ENCODE measurements at regions not wholly inside any gene's neighbourhood (a gene's known extent, or its start where the extent isn't known, plus 50 kb on each side); places are given as distances from the start of the nearest gene placed in this dataset.

- DNase-seq (ENCODE audit: low spot score in 2 of 2) (no peak), ATAC-seq (replicated peaks; ENCODE audit: extremely low read depth, poor library complexity, severe bottlenecking) (no peak)
- H3K36me3 Mint-ChIP-seq (ENCODE audit: insufficient read depth), result no peaks in the 10 kb centered on the region
- H3K4me1 Mint-ChIP-seq, result no peaks in the 10 kb centered on the region
- no peak overlapping the region for H3K4me3 Mint-ChIP-seq
- no peak overlapping the region for H3K27ac Mint-ChIP-seq (ENCODE audit: low read depth)
- peaks cover 35% of the 10 kb centered on the region for H3K9me3 Mint-ChIP-seq
- H3K27me3 Mint-ChIP-seq, result no peaks in the 10 kb centered on the region
Measured at GRCh38 chr5:28495876-28496275, 1457.5 kb upstream of the CDH9 start.

- ATAC-seq (replicated peaks; ENCODE audit: extremely low read depth, poor library complexity, severe bottlenecking) (no peak), DNase-seq (ENCODE audit: low spot score in 2 of 2) (no peak)
- Mint-ChIP-seq H3K4me1 (no peaks in the 10 kb centered on the region), H3K27me3 (no peaks in the 10 kb centered on the region), H3K27ac (ENCODE audit: low read depth) (no peak overlapping the region), H3K36me3 (ENCODE audit: insufficient read depth) (no peaks in the 10 kb centered on the region), H3K9me3 (peaks cover 35% of the 10 kb centered on the region), H3K4me3 (no peak overlapping the region)
Measured at GRCh38 chr5:28493456-28493855, 1455.1 kb upstream of the CDH9 start.

- Mint-ChIP-seq H3K4me1 (no peaks in the 10 kb centered on the region), H3K27ac (ENCODE audit: low read depth) (no peak overlapping the region), H3K9me3 (peaks cover 25% of the 10 kb centered on the region), H3K27me3 (no peaks in the 10 kb centered on the region), H3K36me3 (ENCODE audit: insufficient read depth) (no peaks in the 10 kb centered on the region), H3K4me3 (no peak overlapping the region)
- DNase-seq (ENCODE audit: low spot score in 2 of 2), result no peak
- ATAC-seq (replicated peaks; ENCODE audit: extremely low read depth, poor library complexity, severe bottlenecking), result no peak
Measured at GRCh38 chr5:28488752-28489151, 1450.4 kb upstream of the CDH9 start.

- no peak overlapping the region for H3K4me3 Mint-ChIP-seq
- ATAC-seq (replicated peaks; ENCODE audit: extremely low read depth, poor library complexity, severe bottlenecking) (no peak), DNase-seq (ENCODE audit: low spot score in 2 of 2) (no peak)
- peaks cover 11% of the 10 kb centered on the region for H3K9me3 Mint-ChIP-seq
- no peaks in the 10 kb centered on the region for H3K4me1 Mint-ChIP-seq
- H3K36me3 Mint-ChIP-seq (ENCODE audit: insufficient read depth), result no peaks in the 10 kb centered on the region
- H3K27me3 Mint-ChIP-seq, result no peaks in the 10 kb centered on the region
- no peak overlapping the region for H3K27ac Mint-ChIP-seq (ENCODE audit: low read depth)
Measured at GRCh38 chr5:28483327-28484025, 1445.1 kb upstream of the CDH9 start.

- Mint-ChIP-seq H3K36me3 (ENCODE audit: insufficient read depth) (no peaks in the 10 kb centered on the region), H3K27ac (ENCODE audit: low read depth) (no peak overlapping the region), H3K27me3 (no peaks in the 10 kb centered on the region), H3K4me1 (no peaks in the 10 kb centered on the region), H3K9me3 (peaks cover 12% of the 10 kb centered on the region), H3K4me3 (no peak overlapping the region)
- DNase-seq (ENCODE audit: low spot score in 2 of 2) (no peak), ATAC-seq (replicated peaks; ENCODE audit: extremely low read depth, poor library complexity, severe bottlenecking) (no peak)
Measured at GRCh38 chr5:28473531-28474107, 1435.2 kb upstream of the CDH9 start.

- ATAC-seq (replicated peaks; ENCODE audit: extremely low read depth, poor library complexity, severe bottlenecking), result no peak
- Mint-ChIP-seq H3K4me1 (no peaks in the 10 kb centered on the region), H3K4me3 (no peak overlapping the region), H3K27me3 (no peaks in the 10 kb centered on the region), H3K9me3 (peaks cover 9% of the 10 kb centered on the region), H3K36me3 (ENCODE audit: insufficient read depth) (no peaks in the 10 kb centered on the region), H3K27ac (ENCODE audit: low read depth) (no peak overlapping the region)
- DNase-seq (ENCODE audit: low spot score in 2 of 2), result no peak
Measured at GRCh38 chr5:28468166-28468565, 1429.8 kb upstream of the CDH9 start.

- Mint-ChIP-seq H3K4me3 (no peak overlapping the region), H3K36me3 (ENCODE audit: insufficient read depth) (no peaks in the 10 kb centered on the region), H3K9me3 (peaks cover 17% of the 10 kb centered on the region), H3K4me1 (no peaks in the 10 kb centered on the region), H3K27ac (ENCODE audit: low read depth) (no peak overlapping the region), H3K27me3 (no peaks in the 10 kb centered on the region)
- DNase-seq (ENCODE audit: low spot score in 2 of 2), result no peak
- ATAC-seq (replicated peaks; ENCODE audit: extremely low read depth, poor library complexity, severe bottlenecking), result no peak
Measured at GRCh38 chr5:28463728-28464127, 1425.3 kb upstream of the CDH9 start.

GRCh38 chr5:28451483-28451882 lies 1413.1 kb upstream of the CDH9 start:
- Mint-ChIP-seq H3K4me1 (no peaks in the 10 kb centered on the region), H3K27me3 (no peaks in the 10 kb centered on the region), H3K36me3 (ENCODE audit: insufficient read depth) (no peaks in the 10 kb centered on the region), H3K4me3 (no peak overlapping the region), H3K27ac (ENCODE audit: low read depth) (no peak overlapping the region), H3K9me3 (peaks cover 28% of the 10 kb centered on the region)
- ATAC-seq (replicated peaks; ENCODE audit: extremely low read depth, poor library complexity, severe bottlenecking) (no peak), DNase-seq (ENCODE audit: low spot score in 2 of 2) (no peak)

- H3K4me1 Mint-ChIP-seq, result no peaks in the 10 kb centered on the region
- ATAC-seq (replicated peaks; ENCODE audit: extremely low read depth, poor library complexity, severe bottlenecking) (no peak), DNase-seq (ENCODE audit: low spot score in 2 of 2) (no peak)
- H3K4me3 Mint-ChIP-seq, result no peak overlapping the region
- H3K27me3 Mint-ChIP-seq, result no peaks in the 10 kb centered on the region
- no peak overlapping the region for H3K27ac Mint-ChIP-seq (ENCODE audit: low read depth)
- H3K9me3 Mint-ChIP-seq, result peaks cover 28% of the 10 kb centered on the region
- H3K36me3 Mint-ChIP-seq (ENCODE audit: insufficient read depth), result peaks cover 1% of the 10 kb centered on the region
Measured at GRCh38 chr5:28450997-28451396, 1412.6 kb upstream of the CDH9 start.

GRCh38 chr5:28448791-28449190 lies 1410.4 kb upstream of the CDH9 start:
- no peaks in the 10 kb centered on the region for H3K4me1 Mint-ChIP-seq
- H3K27me3 Mint-ChIP-seq, result no peaks in the 10 kb centered on the region
- peaks cover 26% of the 10 kb centered on the region for H3K9me3 Mint-ChIP-seq
- DNase-seq (ENCODE audit: low spot score in 2 of 2), result no peak
- H3K36me3 Mint-ChIP-seq (ENCODE audit: insufficient read depth), result peaks cover 1% of the 10 kb centered on the region
- no peak overlapping the region for H3K27ac Mint-ChIP-seq (ENCODE audit: low read depth)
- H3K4me3 Mint-ChIP-seq, result no peak overlapping the region
- no peak for ATAC-seq (replicated peaks; ENCODE audit: extremely low read depth, poor library complexity, severe bottlenecking)

GRCh38 chr5:28430565-28431178 lies 1392.3 kb upstream of the CDH9 start:
- H3K4me1 Mint-ChIP-seq, result no peaks in the 10 kb centered on the region
- H3K36me3 Mint-ChIP-seq (ENCODE audit: insufficient read depth), result no peaks in the 10 kb centered on the region
- no peaks in the 10 kb centered on the region for H3K27me3 Mint-ChIP-seq
- ATAC-seq (replicated peaks; ENCODE audit: extremely low read depth, poor library complexity, severe bottlenecking) (no peak), DNase-seq (ENCODE audit: low spot score in 2 of 2) (no peak)
- H3K4me3 Mint-ChIP-seq, result no peak overlapping the region
- no peak overlapping the region for H3K27ac Mint-ChIP-seq (ENCODE audit: low read depth)
- peaks cover 16% of the 10 kb centered on the region for H3K9me3 Mint-ChIP-seq

GRCh38 chr5:28421141-28421540 lies 1382.8 kb upstream of the CDH9 start:
- Mint-ChIP-seq H3K27ac (ENCODE audit: low read depth) (no peak overlapping the region), H3K27me3 (no peaks in the 10 kb centered on the region), H3K9me3 (peaks cover 35% of the 10 kb centered on the region), H3K4me3 (no peak overlapping the region), H3K4me1 (no peaks in the 10 kb centered on the region), H3K36me3 (ENCODE audit: insufficient read depth) (no peaks in the 10 kb centered on the region)
- no peak for ATAC-seq (replicated peaks; ENCODE audit: extremely low read depth, poor library complexity, severe bottlenecking)
- no peak for DNase-seq (ENCODE audit: low spot score in 2 of 2)

GRCh38 chr5:28415791-28416443 lies 1377.5 kb upstream of the CDH9 start:
- DNase-seq (ENCODE audit: low spot score in 2 of 2), result no peak
- ATAC-seq (replicated peaks; ENCODE audit: extremely low read depth, poor library complexity, severe bottlenecking), result no peak
- Mint-ChIP-seq H3K4me3 (no peak overlapping the region), H3K4me1 (no peaks in the 10 kb centered on the region), H3K36me3 (ENCODE audit: insufficient read depth) (no peaks in the 10 kb centered on the region), H3K9me3 (peaks cover 22% of the 10 kb centered on the region), H3K27me3 (no peaks in the 10 kb centered on the region), H3K27ac (ENCODE audit: low read depth) (no peak overlapping the region)
